PC-3 (cell line): ENCODE measurements at regions not wholly inside any gene's neighbourhood (a gene's known extent, or its start where the extent isn't known, plus 50 kb on each side); places are given as distances from the start of the nearest gene placed in this dataset.

Source experiments
- ATAC-seq: fragments of 200-7000 bp; cut with Tn5 transposase; 2 replicates; pipeline ENCODE4 v1.9.1; 2020; ENCODE audit warnings: mild to moderate bottlenecking, moderate library complexity
- BruUV-seq: library from RNA; stranded (reverse); fragments of 400-500 nt; replicated peaks from 2 replicates; lab custom pipeline; 2021; lab: Mats Ljungman, UMichigan
- CTCF ChIA-PET: fragments of 300-600 bp; sonication (Branson Sonifier 250); formaldehyde crosslinking; loops from one replicate; lab custom pipeline; 2022; ENCODE audit warnings: antibody characterized with exemption; lab: Charles Lee
- POLR2A ChIA-PET: fragments of 300-600 bp; sonication (Branson Sonifier 250); formaldehyde crosslinking; loops from one replicate; lab custom pipeline; 2022; ENCODE audit warnings: antibody characterized with exemption; ENCODE audit not compliant: unreplicated experiment; lab: Charles Lee
- DNase-seq: peaks from one replicate; pipeline ENCODE4 v3.0.0-alpha.2; 2015
- H2AFZ ChIP-seq: fragments of 300-600 bp; sonication (generic); 2 replicates; pipeline ENCODE4 v1.6.0; 2016; ENCODE audit warnings: antibody characterized with exemption, low read length
- H3F3A ChIP-seq: fragments of 300-600 bp; sonication (generic); one replicate; pipeline ENCODE4 v1.6.0; 2017; ENCODE audit warnings: antibody characterized with exemption, low read length, control low read depth, mild to moderate bottlenecking; ENCODE audit not compliant: unreplicated experiment
- H3K27ac ChIP-seq: fragments of 300-600 bp; sonication (generic); 2 replicates; pipeline ENCODE4 v1.5.1; 2016; ENCODE audit warnings: mild to moderate bottlenecking, low read length
- H3K27me3 ChIP-seq: fragments of 300-600 bp; sonication (generic); 2 replicates; pipeline ENCODE4 v1.6.1; 2016; ENCODE audit warnings: low read length, mixed read lengths
- H3K36me3 ChIP-seq: fragments of 300-600 bp; sonication (generic); 2 replicates; pipeline ENCODE4 v1.6.1; 2016; ENCODE audit warnings: low read depth, mixed run types, low read length, mixed read lengths
- H3K4me1 ChIP-seq: fragments of 300-600 bp; sonication (generic); 2 replicates; pipeline ENCODE4 v1.5.1; 2016; ENCODE audit warnings: low read length; ENCODE audit not compliant: insufficient read depth
- H3K4me2 ChIP-seq: fragments of 300-600 bp; sonication (generic); 2 replicates; pipeline ENCODE4 v1.6.0; 2016; ENCODE audit warnings: low read length
- H3K4me3 ChIP-seq: fragments of 300-600 bp; sonication (generic); 2 replicates; pipeline ENCODE4 v1.5.1; 2016; ENCODE audit warnings: mild to moderate bottlenecking, low read length, mixed read lengths
- H3K79me2 ChIP-seq: fragments of 300-600 bp; sonication (generic); 2 replicates; pipeline ENCODE4 v1.6.1; 2017; ENCODE audit warnings: low read length, mixed read lengths
- H3K9ac ChIP-seq: fragments of 300-600 bp; sonication (generic); 2 replicates; pipeline ENCODE4 v1.6.0; 2016; ENCODE audit warnings: mild to moderate bottlenecking, low read length
- H3K9me2 ChIP-seq: fragments of 300-600 bp; sonication (generic); replicated peaks from 2 replicates; pipeline ENCODE4 v1.6.1; 2016; ENCODE audit warnings: mixed run types, low read length, mixed read lengths
- H3K9me3 ChIP-seq: fragments of 300-600 bp; sonication (generic); 2 replicates; pipeline ENCODE4 v1.6.1; 2016; ENCODE audit warnings: low read length, mixed read lengths
- H4K20me1 ChIP-seq: fragments of 300-600 bp; sonication (generic); 2 replicates; pipeline ENCODE4 v1.6.1; 2016; ENCODE audit warnings: low read length, mixed read lengths
- CTCF ChIP-seq: fragments of 300-600 bp; sonication (generic); conservative IDR thresholded peaks from 2 replicates; pipeline ENCODE4 v1.5.1; 2017; ENCODE audit warnings: antibody characterized with exemption, low read depth, mild to moderate bottlenecking, low read length
- EZH2 ChIP-seq: fragments of 300-600 bp; sonication (generic); IDR thresholded peaks from one replicate; pipeline ENCODE4 v1.6.1; 2017; ENCODE audit warnings: antibody characterized with exemption, mild to moderate bottlenecking, low read length; ENCODE audit not compliant: unreplicated experiment
- EZH2phosphoT487 ChIP-seq: fragments of 300-600 bp; sonication (generic); IDR thresholded peaks from 2 replicates; pipeline ENCODE4 v1.6.1; 2018; ENCODE audit warnings: mild to moderate bottlenecking, antibody characterized with exemption, low read length, borderline replicate concordance
- intact Hi-C: fragments of 100-400 bp; cut with micrococcal nuclease; formaldehyde crosslinking; loops from 2 replicates; pipeline ENCODE4 v1.9.0; 2023

- H3K9me2 ChIP-seq: no peaks in the 10 kb centered on the region
- ATAC-seq: no peak
- no peaks in the 10 kb centered on the region for H3K9me3 ChIP-seq
- H3K4me3 ChIP-seq: no peak overlapping the region
- CTCF ChIA-PET: interaction anchor here (0.7 kb wide), 1 partner anchor 176 kb away, joined by 5 read pairs; no protein-coding TSS in a partner anchor
- H2AFZ ChIP-seq: no peak overlapping the region
- no peak overlapping the region for H3K9ac ChIP-seq
- peaks cover 10% of the 10 kb centered on the region for H3K4me1 ChIP-seq
- H3K27ac ChIP-seq: no peak overlapping the region
- TF ChIP-seq CTCF: no peak
- no peak for TF ChIP-seq EZH2phosphoT487
- no peak for TF ChIP-seq EZH2
- H3K27me3 ChIP-seq: no peaks in the 10 kb centered on the region
- intact Hi-C loops: loop anchor here (1.0 to 10.0 kb wide), 8 partner anchors 19 to 642 kb away; no protein-coding TSS in a partner anchor
- H3K36me3 ChIP-seq: no peaks in the 10 kb centered on the region
- POLR2A ChIA-PET: no interaction called here
- no peaks in the 10 kb centered on the region for H3F3A ChIP-seq
- BruUV-seq: no TSS peak
- no peaks in the 10 kb centered on the region for H4K20me1 ChIP-seq
- H3K79me2 ChIP-seq: no peaks in the 10 kb centered on the region
- H3K4me2 ChIP-seq: no peak overlapping the region
- DNase-seq: no peak
Measured at GRCh38 chr2:118222672-118223421, 134.6 kb downstream of the INSIG2 start.

- CTCF ChIA-PET: interaction anchor here (0.5 to 1.0 kb wide), 3 partner anchors 48 to 238 kb away, joined by 3 to 7 read pairs (median 3); no protein-coding TSS in a partner anchor
Measured at GRCh38 chr2:118222273-118222594, 134.0 kb downstream of the INSIG2 start.

More at GRCh38 chr2:118222273-118222594, 134.0 kb downstream of the INSIG2 start:
- DNase-seq (no peak), ATAC-seq (no peak; the same call in 1 of the 2 replicates)
- H3F3A ChIP-seq: no peaks in the 10 kb centered on the region
- no peaks in the 10 kb centered on the region for H3K79me2 ChIP-seq
- H4K20me1 ChIP-seq: no peaks in the 10 kb centered on the region
- no peak overlapping the region for H3K27ac ChIP-seq
- H3K9ac ChIP-seq: no peak overlapping the region
- TF ChIP-seq CTCF: no peak
- TF ChIP-seq EZH2: no peak
- TF ChIP-seq EZH2phosphoT487: no peak
- H2AFZ ChIP-seq: peak overlapping the region; percentile 58; the same call in 1 of the 2 replicates
- H3K9me3 ChIP-seq: no peaks in the 10 kb centered on the region
- intact Hi-C loops: loop anchor here (1.0 to 10.0 kb wide), 8 partner anchors 20 to 643 kb away; no protein-coding TSS in a partner anchor
- H3K36me3 ChIP-seq: no peaks in the 10 kb centered on the region
- H3K27me3 ChIP-seq: no peaks in the 10 kb centered on the region
- POLR2A ChIA-PET: no interaction called here
- no peak overlapping the region for H3K4me2 ChIP-seq
- no peak overlapping the region for H3K4me3 ChIP-seq
- no peaks in the 10 kb centered on the region for H3K9me2 ChIP-seq
- H3K4me1 ChIP-seq: peaks cover 4% of the 10 kb centered on the region; the same call in 1 of the 2 replicates
- BruUV-seq: no TSS peak
